HL-60 (cell line): ENCODE measurements at regions not wholly inside any gene's neighbourhood (a gene's known extent, or its start where the extent isn't known, plus 50 kb on each side); places are given as distances from the start of the nearest gene placed in this dataset.

Experiments used
- DNase-seq, 2 experiments: peaks; one replicate each; pipeline ENCODE4 v3.0.0-alpha.2; 2010 to 2020; ENCODE audit warnings: low read depth in 1 of 2, low spot score in 1 of 2
- H3K27ac ChIP-seq: fragments of 250-450 bp; sonication (Bioruptor Pico); replicated peaks from 2 replicates; pipeline ENCODE4 v1.5.1; 2020; ENCODE audit warnings: mild to moderate bottlenecking, moderate library complexity
- H3K27me3 ChIP-seq: fragments of 250-450 bp; sonication (Bioruptor Pico); 2 replicates; pipeline ENCODE4 v1.5.1; 2021; ENCODE audit warnings: mild to moderate bottlenecking, moderate library complexity; ENCODE audit not compliant: insufficient read depth, poor library complexity, severe bottlenecking
- H3K4me3 ChIP-seq: replicated peaks from 2 replicates; pipeline ENCODE4 v1.5.1; 2011; ENCODE audit warnings: mild to moderate bottlenecking, control low read depth, low read length; ENCODE audit not compliant: insufficient read depth
- GABPA ChIP-seq: IDR thresholded peaks from 2 replicates; pipeline ENCODE4 v1.6.1; 2012; ENCODE audit warnings: low read depth
- POLR2AphosphoS5 ChIP-seq: IDR thresholded peaks from 2 replicates; pipeline ENCODE4 v1.6.1; 2012; ENCODE audit warnings: low read depth
- SPI1 ChIP-seq: IDR thresholded peaks from 2 replicates; pipeline ENCODE4 v1.6.1; 2012; ENCODE audit warnings: low read depth, mild to moderate bottlenecking, borderline replicate concordance
- TF ChIP-seq, protein P1 (sequence below): IDR thresholded peaks from 2 replicates; pipeline ENCODE4 v1.6.1; 2012; ENCODE audit warnings: low read depth; ENCODE audit not compliant: insufficient replicate concordance
- TF ChIP-seq, protein P2 (sequence below): IDR thresholded peaks from one replicate; pipeline ENCODE4 v1.5.1; 2011; ENCODE audit warnings: low read length, control low read depth, inconsistent platforms; ENCODE audit not compliant: insufficient read depth

DNA sequence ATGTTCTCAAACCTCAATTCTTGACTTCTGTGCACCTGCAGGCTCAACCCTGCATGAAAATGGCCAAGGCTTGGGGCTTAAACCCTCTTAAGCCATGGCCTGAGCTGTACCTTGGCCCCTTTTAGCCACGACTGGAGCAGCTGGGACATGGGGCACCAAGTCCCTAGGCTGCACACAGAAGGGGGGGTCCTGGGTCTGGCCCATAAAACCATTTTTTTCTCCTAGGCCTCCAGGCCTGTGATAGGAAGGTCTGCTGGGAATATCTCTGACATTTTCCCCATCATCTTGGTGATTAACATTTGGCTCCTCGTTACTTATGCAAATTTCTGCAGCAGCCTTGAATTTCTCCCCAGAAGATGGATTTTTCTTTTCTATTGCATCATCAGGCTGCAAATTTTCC is 119.4 kb upstream of the VGLL2 start:
- TF ChIP-seq, protein P1, sequence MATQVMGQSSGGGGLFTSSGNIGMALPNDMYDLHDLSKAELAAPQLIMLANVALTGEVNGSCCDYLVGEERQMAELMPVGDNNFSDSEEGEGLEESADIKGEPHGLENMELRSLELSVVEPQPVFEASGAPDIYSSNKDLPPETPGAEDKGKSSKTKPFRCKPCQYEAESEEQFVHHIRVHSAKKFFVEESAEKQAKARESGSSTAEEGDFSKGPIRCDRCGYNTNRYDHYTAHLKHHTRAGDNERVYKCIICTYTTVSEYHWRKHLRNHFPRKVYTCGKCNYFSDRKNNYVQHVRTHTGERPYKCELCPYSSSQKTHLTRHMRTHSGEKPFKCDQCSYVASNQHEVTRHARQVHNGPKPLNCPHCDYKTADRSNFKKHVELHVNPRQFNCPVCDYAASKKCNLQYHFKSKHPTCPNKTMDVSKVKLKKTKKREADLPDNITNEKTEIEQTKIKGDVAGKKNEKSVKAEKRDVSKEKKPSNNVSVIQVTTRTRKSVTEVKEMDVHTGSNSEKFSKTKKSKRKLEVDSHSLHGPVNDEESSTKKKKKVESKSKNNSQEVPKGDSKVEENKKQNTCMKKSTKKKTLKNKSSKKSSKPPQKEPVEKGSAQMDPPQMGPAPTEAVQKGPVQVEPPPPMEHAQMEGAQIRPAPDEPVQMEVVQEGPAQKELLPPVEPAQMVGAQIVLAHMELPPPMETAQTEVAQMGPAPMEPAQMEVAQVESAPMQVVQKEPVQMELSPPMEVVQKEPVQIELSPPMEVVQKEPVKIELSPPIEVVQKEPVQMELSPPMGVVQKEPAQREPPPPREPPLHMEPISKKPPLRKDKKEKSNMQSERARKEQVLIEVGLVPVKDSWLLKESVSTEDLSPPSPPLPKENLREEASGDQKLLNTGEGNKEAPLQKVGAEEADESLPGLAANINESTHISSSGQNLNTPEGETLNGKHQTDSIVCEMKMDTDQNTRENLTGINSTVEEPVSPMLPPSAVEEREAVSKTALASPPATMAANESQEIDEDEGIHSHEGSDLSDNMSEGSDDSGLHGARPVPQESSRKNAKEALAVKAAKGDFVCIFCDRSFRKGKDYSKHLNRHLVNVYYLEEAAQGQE: no peak
- DNase-seq: no peak

DNA sequence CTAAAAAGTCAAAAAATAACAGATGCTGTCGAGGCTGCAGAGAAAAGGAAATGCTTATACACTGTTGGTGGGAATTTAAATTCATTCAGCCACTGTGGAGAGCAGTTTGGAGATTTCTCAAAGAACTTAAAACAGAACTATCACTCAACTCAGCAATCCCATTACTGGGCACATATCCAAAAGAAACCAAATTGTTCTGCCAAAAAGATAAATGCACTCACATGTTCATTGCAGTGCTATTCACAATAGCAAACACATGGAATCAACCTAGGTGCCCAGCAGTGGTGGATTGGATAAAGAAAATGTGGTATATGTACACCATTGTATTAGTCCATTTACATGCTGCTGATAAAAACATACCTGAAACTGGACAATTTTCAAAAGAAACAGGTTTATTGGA is 116.0 kb upstream of the VGLL2 start:
- Histone ChIP-seq H3K27me3 (no peaks in the 10 kb centered on the region), H3K27ac (no peak overlapping the region), H3K4me3 (no peak overlapping the region)
- TF ChIP-seq, protein P1: no peak
- TF ChIP-seq POLR2AphosphoS5: no peak
- TF ChIP-seq, protein P2, sequence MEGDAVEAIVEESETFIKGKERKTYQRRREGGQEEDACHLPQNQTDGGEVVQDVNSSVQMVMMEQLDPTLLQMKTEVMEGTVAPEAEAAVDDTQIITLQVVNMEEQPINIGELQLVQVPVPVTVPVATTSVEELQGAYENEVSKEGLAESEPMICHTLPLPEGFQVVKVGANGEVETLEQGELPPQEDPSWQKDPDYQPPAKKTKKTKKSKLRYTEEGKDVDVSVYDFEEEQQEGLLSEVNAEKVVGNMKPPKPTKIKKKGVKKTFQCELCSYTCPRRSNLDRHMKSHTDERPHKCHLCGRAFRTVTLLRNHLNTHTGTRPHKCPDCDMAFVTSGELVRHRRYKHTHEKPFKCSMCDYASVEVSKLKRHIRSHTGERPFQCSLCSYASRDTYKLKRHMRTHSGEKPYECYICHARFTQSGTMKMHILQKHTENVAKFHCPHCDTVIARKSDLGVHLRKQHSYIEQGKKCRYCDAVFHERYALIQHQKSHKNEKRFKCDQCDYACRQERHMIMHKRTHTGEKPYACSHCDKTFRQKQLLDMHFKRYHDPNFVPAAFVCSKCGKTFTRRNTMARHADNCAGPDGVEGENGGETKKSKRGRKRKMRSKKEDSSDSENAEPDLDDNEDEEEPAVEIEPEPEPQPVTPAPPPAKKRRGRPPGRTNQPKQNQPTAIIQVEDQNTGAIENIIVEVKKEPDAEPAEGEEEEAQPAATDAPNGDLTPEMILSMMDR: no peak
- TF ChIP-seq GABPA: no peak
- no peak for TF ChIP-seq SPI1
- no peak for DNase-seq

More for the DNA sequence above, 119.4 kb upstream of the VGLL2 start:
- Histone ChIP-seq H3K27ac (no peak overlapping the region), H3K4me3 (no peak overlapping the region), H3K27me3 (no peaks in the 10 kb centered on the region)

DNA sequence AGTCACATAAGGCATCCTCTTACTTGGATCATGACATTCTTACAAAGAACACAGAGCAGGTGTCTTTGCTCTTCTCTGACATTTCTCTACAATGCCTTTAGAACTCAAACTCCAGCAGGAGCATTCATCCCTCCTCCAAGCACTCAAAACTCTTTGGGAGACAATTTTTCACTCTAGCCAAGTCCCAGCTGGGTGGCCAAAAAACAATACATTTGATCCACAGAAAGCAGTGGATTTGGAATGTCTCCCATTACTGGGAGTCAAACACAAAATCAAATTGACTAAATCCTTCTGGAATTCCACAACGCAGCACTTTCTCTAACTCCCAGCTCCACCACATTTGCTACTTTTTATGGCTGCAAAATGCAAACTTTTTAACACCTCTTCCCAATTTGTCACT is 108.6 kb upstream of the VGLL2 start:
- no peaks in the 10 kb centered on the region for H3K27me3 ChIP-seq
- no peak overlapping the region for H3K27ac ChIP-seq
- DNase-seq: no peak
- TF ChIP-seq, protein P2: no peak
- TF ChIP-seq GABPA: no peak
- TF ChIP-seq, protein P1: no peak
- no peak for TF ChIP-seq SPI1
- no peak for TF ChIP-seq POLR2AphosphoS5
- H3K4me3 ChIP-seq: no peak overlapping the region

DNA sequence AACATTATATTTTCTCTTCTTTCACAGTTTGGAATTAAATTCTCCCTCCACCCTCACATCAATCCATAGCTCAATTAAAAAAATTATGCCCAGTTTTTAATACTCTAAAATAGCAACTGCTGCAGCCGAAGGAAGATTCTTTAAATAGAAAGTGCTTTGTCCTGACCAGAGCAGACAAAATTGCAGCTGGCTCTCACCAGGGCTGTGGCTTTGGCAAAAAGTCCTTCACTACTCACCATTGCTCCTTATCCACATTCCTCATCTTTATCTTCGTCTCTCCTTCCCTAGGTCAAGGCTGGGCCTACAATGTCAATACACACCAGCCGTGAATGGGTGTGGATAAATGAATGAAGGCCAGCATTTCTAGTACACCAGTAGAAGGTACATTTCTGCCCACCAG is 107.9 kb upstream of the VGLL2 start:
- H3K4me3 ChIP-seq: no peak overlapping the region
- no peak overlapping the region for H3K27ac ChIP-seq
- TF ChIP-seq, protein P2: no peak
- TF ChIP-seq GABPA: no peak
- no peak for TF ChIP-seq POLR2AphosphoS5
- TF ChIP-seq, protein P1: no peak
- TF ChIP-seq SPI1: no peak
- no peak for DNase-seq
- no peaks in the 10 kb centered on the region for H3K27me3 ChIP-seq
